Sigmoid colon (tissue), 3 donors: ENCODE measurements at regions not wholly inside any gene's neighbourhood (a gene's known extent, or its start where the extent isn't known, plus 50 kb on each side); places are given as distances from the start of the nearest gene placed in this dataset.
"Not testable (repeated sequence)": the region's sequence is repeated elsewhere in the genome, so short reads cannot be mapped to it uniquely, and the experiment has no call there.

Experiments used
- CTCF ChIP-seq, 4 experiments: fragments of 450-650 bp in 3 of 4; fragments of 200-600 bp in 1 of 4; IDR thresholded peaks; one replicate each; pipeline ENCODE4 v1.5.1; 2016 to 2019; ENCODE audit warnings: antibody characterized with exemption in 4 of 4, mild to moderate bottlenecking in 3 of 4, moderate library complexity in 2 of 4
- POLR2A ChIP-seq, 2 donors: fragments of 450-650 bp; IDR thresholded peaks; one replicate each; pipeline ENCODE4 v1.6.1; 2016; ENCODE audit warnings: antibody characterized with exemption in 2 of 2, mild to moderate bottlenecking in 2 of 2, moderate library complexity in 2 of 2

DNA sequence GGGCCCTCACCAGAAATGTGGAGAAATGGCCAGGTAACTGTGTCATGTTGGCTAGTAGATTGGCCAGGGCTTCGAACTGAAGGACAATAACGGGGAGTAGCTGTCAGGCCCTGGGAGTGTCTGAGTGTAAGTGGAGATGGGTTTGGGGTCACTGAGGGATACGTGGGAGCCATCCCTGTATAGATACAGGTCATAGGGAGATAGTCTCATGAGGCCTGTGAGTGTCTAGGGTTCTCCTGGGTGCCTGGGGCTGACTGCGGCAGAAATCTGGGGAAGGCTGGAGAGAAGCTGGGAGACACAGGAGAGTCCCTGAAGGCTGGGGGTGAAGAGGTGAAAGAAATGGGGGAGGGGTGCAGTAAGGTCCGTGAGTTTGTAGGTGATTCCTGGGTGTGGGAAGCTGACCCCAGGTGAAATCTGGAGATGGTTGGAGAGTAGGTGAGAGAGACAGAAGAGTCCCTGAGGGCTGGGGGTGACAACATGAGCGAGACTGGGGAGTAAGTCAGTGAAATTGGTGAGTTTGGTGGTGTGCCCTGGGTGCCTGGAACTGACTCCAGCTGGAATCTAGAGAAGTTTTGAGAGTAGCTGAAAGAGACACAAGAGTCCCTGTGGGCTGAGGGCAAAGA lies 124.6 kb upstream of the ANKRD30BL start:
- TF ChIP-seq CTCF, POLR2A (IDR thresholded peaks at IDR 0.05): not testable (repeated sequence)
